HG02759 (cell line): ENCODE measurements at regions not wholly inside any gene's neighbourhood (a gene's known extent, or its start where the extent isn't known, plus 50 kb on each side); places are given as distances from the start of the nearest gene placed in this dataset.
"Not testable (repeated sequence)": the region's sequence is repeated elsewhere in the genome, so short reads cannot be mapped to it uniquely, and the experiment has no call there.

ENCODE experiments used
- ATAC-seq: cut with Tn5 transposase; IDR thresholded peaks from one replicate; pipeline ENCODE4 v1.9.1; 2021; ENCODE audit warnings: mild to moderate bottlenecking, moderate library complexity; ENCODE audit not compliant: unreplicated experiment

DNA sequence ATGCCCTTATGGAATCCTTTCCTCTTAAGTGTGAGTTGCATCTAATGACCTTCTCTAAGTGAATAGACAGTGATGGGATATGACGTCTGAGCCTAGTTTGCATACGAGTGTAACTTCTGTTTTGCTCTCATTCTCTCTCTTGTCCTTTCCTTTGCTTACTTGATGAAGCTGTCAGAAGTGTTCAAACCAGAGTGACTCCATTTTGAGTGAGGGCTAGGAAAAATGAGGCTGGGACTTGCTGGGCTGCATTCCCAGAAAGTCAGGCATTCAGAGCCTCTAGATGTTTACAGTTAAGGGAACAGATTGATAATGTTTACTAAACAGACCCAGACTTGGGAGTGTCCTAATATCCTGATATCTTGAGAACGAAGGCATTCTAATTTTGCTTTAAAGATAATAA lies 311.2 kb upstream of the SOX4 start:
- ATAC-seq: not testable (repeated sequence)

DNA sequence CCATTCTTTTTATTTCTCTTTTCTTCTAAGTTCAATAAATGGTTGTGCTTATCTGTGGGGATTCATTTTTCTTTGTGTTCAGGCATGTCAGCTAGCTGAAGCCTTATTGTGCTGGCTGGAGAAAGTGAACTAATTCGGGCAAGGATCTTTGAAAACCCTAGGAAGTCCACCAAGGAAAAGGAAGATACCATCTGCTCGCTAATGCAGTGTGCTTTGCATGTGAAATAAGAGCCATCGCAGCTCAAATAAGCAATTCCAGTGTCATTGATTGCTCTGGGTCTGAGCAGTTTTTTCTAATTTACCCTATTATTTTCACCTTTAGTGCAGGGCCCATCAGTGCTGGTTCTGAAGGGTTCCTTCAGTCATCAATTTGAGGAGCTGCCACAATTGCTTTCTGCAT lies 309.4 kb upstream of the SOX4 start:
- ATAC-seq: no peak

GRCh38 chr6:21284706-21285105 lies 308.8 kb upstream of the SOX4 start:
- no peak for ATAC-seq

GRCh38 chr6:21294144-21294543 lies 299.4 kb upstream of the SOX4 start:
- ATAC-seq: no peak

DNA sequence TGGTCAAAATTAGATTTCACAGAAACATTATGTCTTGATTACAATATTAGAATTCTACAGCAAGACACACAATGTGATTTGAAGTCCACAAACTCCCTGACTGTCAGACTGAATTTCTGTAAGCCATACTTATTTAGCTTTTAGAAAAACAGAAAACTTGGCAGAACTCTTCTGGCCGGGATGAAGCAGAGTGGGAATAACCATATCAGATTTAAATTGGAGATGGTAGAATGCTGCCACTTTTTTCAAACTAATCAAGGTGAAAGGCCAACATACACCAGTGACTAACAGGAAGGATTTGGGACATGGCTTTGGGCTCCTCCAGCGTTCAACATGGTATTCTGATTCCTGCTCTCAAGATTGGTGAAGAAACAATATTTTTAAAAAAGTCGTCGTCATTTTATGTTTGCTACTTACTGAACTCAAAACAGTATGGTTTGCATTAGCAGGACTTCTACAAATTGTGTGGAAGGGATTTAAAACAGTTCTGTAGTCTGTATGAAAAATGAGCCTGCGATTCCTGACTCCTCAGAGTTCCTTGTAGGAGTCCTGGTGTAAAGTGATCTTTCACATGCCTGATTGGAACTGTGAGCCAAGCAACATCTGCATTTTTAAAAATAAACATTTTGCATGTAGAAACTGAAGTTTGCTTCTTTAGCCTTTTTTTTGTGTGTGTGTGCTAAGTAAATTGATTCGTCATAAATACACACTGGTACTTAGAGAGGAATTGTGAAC lies 297.9 kb upstream of the SOX4 start:
- ATAC-seq: no peak

- ATAC-seq: no peak
Measured at GRCh38 chr6:21297665-21298064, 295.9 kb upstream of the SOX4 start.

- no peak for ATAC-seq
Measured at GRCh38 chr6:21299216-21299615, 294.3 kb upstream of the SOX4 start.

- no peak for ATAC-seq
Measured at GRCh38 chr6:21300439-21300838, 293.1 kb upstream of the SOX4 start.

- no peak for ATAC-seq
Measured at GRCh38 chr6:21305893-21306332, 287.6 kb upstream of the SOX4 start.

DNA sequence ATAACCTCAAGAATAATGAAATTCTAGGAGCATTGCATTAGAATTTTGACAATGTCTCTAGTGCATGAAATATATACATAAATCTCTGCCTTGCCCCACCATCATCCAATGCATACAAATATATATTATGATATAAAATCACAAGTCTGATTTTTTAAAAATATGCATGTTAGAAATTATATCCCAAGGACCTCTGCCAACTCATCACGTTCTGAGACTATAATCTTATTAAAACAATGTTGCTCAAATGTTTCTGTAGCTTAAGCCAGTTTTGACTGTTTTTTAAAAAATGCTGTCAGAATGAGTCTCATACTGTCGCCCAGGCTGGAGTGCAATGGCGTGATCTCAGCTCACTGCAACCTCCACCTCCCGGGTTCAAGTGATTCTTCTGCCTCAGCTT lies 287.0 kb upstream of the SOX4 start:
- no peak for ATAC-seq

- no peak for ATAC-seq
Measured at GRCh38 chr6:21309807-21310221, 283.7 kb upstream of the SOX4 start.

DNA sequence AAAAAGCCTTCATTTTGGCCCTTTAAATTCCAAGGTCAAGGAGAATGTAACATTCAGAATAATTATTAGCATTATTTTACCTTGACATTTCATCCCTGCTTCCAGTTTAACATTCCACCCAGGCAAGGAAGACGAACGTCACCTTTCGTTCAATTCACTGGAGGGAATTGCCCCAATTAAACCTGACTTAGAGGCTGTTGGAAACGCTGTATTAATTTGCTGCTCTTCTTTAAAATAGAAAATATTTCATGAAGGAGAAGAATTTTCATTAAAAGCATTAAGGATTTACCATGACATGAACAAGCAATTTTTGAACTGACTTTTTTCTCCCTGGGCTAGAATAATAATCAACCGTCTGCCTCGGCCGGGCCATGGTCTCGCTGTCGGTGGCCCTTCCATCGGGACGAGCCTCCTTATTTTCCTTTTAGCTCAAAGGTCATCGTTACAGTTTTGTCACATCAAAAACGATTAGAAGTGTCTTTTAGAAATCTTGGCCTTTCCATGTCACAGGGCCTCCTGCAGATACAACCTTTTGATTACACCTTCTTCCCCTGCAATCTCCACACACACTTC lies 282.9 kb upstream of the SOX4 start:
- ATAC-seq: no peak

GRCh38 chr6:21312118-21312517 lies 281.4 kb upstream of the SOX4 start:
- ATAC-seq: no peak

- no peak for ATAC-seq
Measured at GRCh38 chr6:21317642-21318041, 275.9 kb upstream of the SOX4 start.

DNA sequence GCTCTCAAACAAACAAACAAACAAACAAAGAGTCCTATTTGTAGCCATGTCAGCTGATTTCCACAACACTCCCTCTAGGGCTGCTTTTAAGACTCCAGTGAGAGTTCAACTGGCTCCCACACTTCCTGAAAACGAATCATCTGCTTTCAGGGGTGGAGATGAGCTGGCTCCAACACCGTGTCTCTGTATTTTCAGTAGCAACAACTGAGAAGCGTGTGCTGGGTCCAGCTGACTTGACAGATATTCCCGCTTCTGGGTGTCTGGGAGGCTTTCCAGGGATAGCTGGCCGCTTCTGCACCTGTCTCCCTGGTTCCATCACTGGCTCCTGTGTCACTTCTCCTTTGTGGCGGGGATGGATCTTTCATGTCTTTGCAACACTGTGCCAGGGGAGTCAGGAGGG lies 272.5 kb upstream of the SOX4 start:
- no peak for ATAC-seq

- ATAC-seq: no peak
Measured at GRCh38 chr6:21321531-21321930, 272.0 kb upstream of the SOX4 start.

- no peak for ATAC-seq
Measured at GRCh38 chr6:21323577-21323976, 270.0 kb upstream of the SOX4 start.

DNA sequence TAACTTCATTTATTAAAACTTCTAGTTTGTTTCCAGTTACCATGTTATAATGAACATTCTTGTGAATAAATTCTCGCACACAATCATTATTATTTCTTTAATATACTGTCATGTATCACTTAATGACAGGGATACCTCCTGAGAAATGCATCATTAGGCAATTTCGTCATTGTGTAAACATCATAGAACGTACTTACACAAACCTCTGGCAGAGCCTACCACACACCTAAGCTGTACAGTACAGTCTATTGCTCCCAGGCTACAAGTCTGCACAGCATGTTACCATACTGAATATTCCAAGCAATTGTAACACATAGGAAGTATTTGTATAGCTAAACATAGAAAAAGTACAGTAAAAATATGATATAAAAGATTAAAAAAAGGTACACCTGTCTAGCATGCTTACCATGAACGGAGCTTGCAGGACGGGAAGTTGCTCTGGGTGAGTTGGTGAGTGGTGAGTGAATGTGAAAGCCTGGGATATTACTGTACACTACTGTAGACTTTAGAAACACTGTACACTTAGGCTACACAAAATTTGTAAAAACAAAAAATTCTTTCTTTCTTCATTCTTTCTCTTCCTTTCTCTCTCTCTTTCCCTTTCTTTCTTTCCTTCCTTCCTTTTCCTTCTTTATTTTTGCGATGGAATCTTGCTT lies 268.2 kb upstream of the SOX4 start:
- ATAC-seq: peak; percentile 87

- ATAC-seq: no peak
Measured at GRCh38 chr6:21327326-21328112, 266.0 kb upstream of the SOX4 start.

DNA sequence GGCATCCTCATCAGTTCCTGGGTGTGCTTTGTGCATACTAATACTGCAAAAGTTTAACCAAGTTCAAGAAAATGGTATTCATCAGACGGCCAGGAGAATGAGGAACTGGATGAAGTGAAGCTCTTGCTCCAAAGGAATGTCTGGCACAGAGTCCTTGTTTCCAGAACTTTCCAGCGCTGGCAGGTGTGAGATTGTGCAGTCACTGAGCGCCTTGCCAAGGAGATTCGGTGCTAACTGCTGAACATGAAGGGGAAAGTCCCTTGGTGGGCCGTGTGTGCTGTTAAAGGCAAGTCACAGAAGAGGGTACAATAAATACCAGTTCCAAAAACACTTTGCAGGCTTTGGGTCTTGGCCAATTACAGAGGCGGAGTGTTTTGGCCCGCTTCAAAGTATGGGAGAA lies 262.3 kb upstream of the SOX4 start:
- no peak for ATAC-seq

- no peak for ATAC-seq
Measured at GRCh38 chr6:21332077-21332476, 261.5 kb upstream of the SOX4 start.

DNA sequence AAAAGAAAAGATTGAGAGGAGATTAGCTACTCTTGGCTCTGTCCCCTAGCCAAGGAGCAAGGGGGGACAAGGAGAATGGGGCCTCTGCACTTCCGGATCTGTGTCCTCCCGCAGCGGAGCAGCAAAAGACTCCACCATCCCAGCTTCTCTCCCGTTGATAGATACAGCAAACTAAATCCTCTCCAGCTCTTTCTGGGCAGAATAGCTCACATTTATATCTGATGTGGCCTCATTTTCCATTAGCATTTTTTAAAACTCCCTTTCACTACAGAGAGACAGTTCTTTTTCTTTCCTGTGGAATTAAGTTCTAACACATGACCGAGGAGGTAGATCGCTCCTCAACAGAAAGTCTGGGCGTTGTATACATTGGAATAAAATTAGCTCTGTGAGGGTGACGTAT lies 260.9 kb upstream of the SOX4 start:
- no peak for ATAC-seq
